ENCODE measurements at regions not wholly inside any gene's neighbourhood (a gene's known extent, or its start where the extent isn't known, plus 50 kb on each side); places are given as distances from the start of the nearest gene placed in this dataset.

GRCh38 chr2:120524174-120524573 is 178.2 kb downstream of the INHBB start:
- Histone ChIP-seq H3K27ac (no peak overlapping the region), H3K4me3 (no peak overlapping the region), H3K9me3 (no peaks in the 10 kb centered on the region), H3K4me1 (peaks cover 6 to 12% of the 10 kb centered on the region in 2 donors), H3K27me3 (no peaks in the 10 kb centered on the region), H3K36me3 (no peaks in the 10 kb centered on the region)
- intact Hi-C loops (cut with DNase I; ENCODE audit: low total_unique reads): no loop called here
- DNase-seq (no peak), ATAC-seq (no peak)
- in situ Hi-C loops (cut with MboI; ENCODE audit: low sequenced_read_pairs in 4 of 4): no loop called here
- no peak for TF ChIP-seq CTCF (IDR thresholded peaks at IDR 0.05 in 4 of 5, conservative IDR thresholded peaks at IDR 0.05 in 1 of 5)

GRCh38 chr2:120525056-120526046 is 179.4 kb downstream of the INHBB start:
- no peaks in the 10 kb centered on the region for H3K36me3 ChIP-seq
- in situ Hi-C loops (cut with MboI; ENCODE audit: low sequenced_read_pairs in 4 of 4) (no loop called here), intact Hi-C loops (cut with DNase I; ENCODE audit: low total_unique reads) (no loop called here)
- no peak for DNase-seq
- TF ChIP-seq POLR2A (IDR thresholded peaks at IDR 0.05): no peak
- TF ChIP-seq CTCF (IDR thresholded peaks at IDR 0.05 in 4 of 5, conservative IDR thresholded peaks at IDR 0.05 in 1 of 5): no peak
- H3K27me3 ChIP-seq: no peaks in the 10 kb centered on the region
- ATAC-seq: no peak
- peak overlapping the region; percentile 57 to 71 (median 68) for H3K27ac ChIP-seq
- H3K9me3 ChIP-seq: no peaks in the 10 kb centered on the region
- peaks cover 6 to 19% of the 10 kb centered on the region in 2 donors for H3K4me1 ChIP-seq
- H3K4me3 ChIP-seq: no peak overlapping the region

DNA sequence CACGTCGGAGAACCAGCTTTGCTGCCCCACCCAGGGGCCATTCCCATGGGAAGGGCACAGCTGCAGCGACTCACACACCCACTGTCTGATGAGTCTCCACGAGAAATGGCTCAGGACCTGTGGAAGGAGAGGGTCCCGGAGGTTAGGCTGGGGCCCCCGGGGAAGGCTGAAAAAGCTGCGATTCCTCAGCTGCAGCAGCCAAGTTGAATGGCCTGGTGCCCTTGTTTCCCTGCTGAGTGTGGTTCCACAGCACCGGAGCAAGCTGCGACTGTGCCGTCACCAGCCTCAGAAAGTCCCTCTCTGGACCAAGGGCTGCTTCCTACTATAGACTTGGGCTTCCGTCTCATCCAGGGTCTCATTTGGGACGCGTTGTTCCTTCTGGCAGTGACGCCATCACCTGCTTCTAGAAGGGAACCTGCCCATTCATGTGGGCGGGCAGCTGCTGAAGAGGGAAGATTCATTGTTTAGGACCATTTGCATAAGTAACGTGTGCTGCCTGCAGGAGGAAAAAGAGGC is 180.2 kb downstream of the INHBB start:
- TF ChIP-seq CTCF (IDR thresholded peaks at IDR 0.05 in 4 of 5, conservative IDR thresholded peaks at IDR 0.05 in 1 of 5) (no peak), POLR2A (IDR thresholded peaks at IDR 0.05) (peak; percentile 30 to 42)
- H3K4me3 ChIP-seq: no peak overlapping the region
- H3K36me3 ChIP-seq: no peaks in the 10 kb centered on the region
- DNase-seq: no peak
- in situ Hi-C loops (cut with MboI; ENCODE audit: low sequenced_read_pairs in 4 of 4): no loop called here
- intact Hi-C loops (cut with DNase I; ENCODE audit: low total_unique reads): no loop called here
- no peaks in the 10 kb centered on the region for H3K9me3 ChIP-seq
- no peaks in the 10 kb centered on the region for H3K27me3 ChIP-seq
- peaks cover 12 to 25% of the 10 kb centered on the region in 2 donors for H3K4me1 ChIP-seq
- peak; percentile 29 to 39 for ATAC-seq
- peak overlapping the region; percentile 57 to 71 (median 68) for H3K27ac ChIP-seq

DNA sequence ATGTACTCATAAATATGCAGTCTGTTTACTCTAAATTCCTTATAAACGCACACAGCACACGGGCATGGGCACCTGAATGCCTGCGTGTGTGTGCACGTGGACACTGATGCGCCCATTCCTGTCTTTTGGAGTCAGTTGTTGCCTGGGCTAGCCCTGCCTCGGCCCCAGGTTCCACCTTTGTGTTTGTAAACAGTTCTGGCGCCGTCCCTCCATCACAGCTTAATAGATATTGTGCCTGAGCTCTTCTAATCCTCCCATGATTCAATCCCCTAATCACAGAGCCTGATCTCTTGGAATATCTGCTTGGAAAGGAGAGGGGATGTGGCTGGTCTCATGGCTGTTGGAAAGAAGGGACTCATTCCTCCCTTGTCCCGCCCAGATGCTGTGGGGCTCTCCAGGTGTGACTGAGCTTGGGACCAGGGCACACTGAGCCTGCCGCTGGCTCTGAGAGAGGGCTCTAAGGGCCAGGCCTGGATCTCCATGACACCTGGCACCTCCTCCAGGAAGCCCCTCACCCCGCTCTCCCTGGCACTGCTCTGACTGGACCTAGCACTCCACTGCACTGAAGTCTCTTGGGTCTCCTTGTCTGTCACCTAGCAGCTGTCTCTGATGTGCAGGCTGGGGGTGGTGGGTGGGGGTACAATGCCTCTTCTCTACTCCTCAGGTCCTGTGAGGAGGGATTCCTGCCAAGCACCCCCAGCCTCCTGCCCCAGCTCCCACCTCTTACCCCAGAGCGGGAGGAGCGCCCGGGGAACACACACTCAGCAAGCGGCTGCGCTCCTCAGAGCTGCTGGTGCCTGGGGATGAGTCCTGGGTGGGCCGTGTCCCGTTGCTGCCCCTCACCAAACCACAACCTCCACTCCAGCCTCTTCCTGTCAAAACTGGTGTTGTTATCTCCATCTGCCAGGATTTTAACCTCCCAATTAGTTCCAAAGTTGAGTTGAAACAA is 181.3 kb downstream of the INHBB start:
- H3K9me3 ChIP-seq: no peaks in the 10 kb centered on the region
- DNase-seq (no peak), ATAC-seq (no peak)
- in situ Hi-C loops (cut with MboI; ENCODE audit: low sequenced_read_pairs in 4 of 4): no loop called here
- intact Hi-C loops (cut with DNase I; ENCODE audit: low total_unique reads): no loop called here
- no peak for TF ChIP-seq CTCF (IDR thresholded peaks at IDR 0.05 in 4 of 5, conservative IDR thresholded peaks at IDR 0.05 in 1 of 5)
- TF ChIP-seq POLR2A (IDR thresholded peaks at IDR 0.05): no peak
- no peaks in the 10 kb centered on the region for H3K27me3 ChIP-seq
- peaks cover 22 to 37% of the 10 kb centered on the region in 2 donors for H3K4me1 ChIP-seq
- H3K36me3 ChIP-seq: no peaks in the 10 kb centered on the region
- no peak overlapping the region for H3K4me3 ChIP-seq
- peak overlapping the region in 2 of 4 donors; percentile 11 to 43 for H3K27ac ChIP-seq
